ENCODE measurements at regions not wholly inside any gene's neighbourhood (a gene's known extent, or its start where the extent isn't known, plus 50 kb on each side); places are given as distances from the start of the nearest gene placed in this dataset.

DNA sequence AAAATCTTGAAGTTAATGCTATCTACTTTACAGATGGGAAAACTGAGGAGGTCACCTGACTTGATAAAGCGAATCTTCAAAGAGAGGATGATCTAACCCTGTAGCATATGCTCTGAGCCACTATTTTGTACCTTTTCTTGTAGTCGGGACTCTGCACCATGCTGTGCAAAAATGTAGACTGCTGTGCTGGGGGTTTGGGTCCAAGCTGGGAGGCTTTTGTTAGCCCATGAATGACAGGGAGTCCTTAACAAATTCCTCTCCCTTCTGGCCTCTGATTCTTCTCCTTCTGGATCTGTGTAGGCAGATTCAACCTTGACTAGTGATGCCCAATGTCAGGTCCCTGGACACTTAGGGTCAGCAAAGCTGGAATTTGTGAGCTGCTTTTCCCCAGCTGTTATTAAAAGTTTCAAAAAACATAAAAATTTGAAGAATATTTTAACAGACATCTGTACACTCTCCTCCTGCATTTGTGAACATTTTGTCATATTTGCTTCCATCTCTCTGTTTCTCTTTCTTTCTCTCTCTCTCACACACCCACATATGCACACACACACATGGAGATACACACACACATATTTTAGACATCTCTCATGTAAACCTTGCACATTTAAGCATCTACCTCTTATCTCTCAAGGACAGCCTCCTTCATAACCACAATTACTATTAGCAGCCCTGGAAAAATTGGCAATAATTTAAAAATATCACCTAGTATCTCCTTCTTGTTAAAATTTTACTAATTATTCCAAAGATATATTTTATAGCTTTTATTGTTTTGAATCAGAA is 335.0 kb upstream of the TRIB2 start:
- TF ChIP-seq POLR2AphosphoS5 (IDR thresholded peaks at IDR 0.05; ENCODE audit: low read depth, low read length), result no peak
- TF ChIP-seq POLR2A (IDR thresholded peaks at IDR 0.05; ENCODE audit: low read depth, low read length), result no peak
- FAIRE-seq, result no peak
- DNase-seq (ENCODE audit: insufficient read length), result no peak

DNA sequence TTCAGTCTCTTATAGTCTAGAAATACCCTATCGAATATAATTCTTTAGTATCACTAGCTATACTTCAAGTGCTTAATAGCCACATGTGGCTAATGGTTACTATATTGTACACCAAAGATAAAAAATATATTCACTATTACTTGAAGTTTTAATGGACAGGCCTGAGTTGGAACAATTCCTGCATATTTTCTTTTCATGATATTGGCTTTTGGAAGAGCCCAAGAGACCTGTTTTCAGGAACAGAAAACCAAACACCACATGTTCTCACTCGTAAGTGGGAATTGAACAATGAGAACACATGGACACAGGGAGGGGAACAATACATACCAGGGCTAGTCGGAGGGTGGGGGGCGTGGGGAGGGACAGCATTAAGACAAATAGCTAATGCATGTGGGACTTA is 334.4 kb upstream of the TRIB2 start:
- TF ChIP-seq POLR2AphosphoS5 (IDR thresholded peaks at IDR 0.05; ENCODE audit: low read depth, low read length), result no peak
- TF ChIP-seq TAF1 (IDR thresholded peaks at IDR 0.05; ENCODE audit: borderline replicate concordance, low read depth, low read length), result no peak
- TF ChIP-seq POLR2A (IDR thresholded peaks at IDR 0.05; ENCODE audit: low read depth, low read length), result no peak
- no peak for FAIRE-seq

DNA sequence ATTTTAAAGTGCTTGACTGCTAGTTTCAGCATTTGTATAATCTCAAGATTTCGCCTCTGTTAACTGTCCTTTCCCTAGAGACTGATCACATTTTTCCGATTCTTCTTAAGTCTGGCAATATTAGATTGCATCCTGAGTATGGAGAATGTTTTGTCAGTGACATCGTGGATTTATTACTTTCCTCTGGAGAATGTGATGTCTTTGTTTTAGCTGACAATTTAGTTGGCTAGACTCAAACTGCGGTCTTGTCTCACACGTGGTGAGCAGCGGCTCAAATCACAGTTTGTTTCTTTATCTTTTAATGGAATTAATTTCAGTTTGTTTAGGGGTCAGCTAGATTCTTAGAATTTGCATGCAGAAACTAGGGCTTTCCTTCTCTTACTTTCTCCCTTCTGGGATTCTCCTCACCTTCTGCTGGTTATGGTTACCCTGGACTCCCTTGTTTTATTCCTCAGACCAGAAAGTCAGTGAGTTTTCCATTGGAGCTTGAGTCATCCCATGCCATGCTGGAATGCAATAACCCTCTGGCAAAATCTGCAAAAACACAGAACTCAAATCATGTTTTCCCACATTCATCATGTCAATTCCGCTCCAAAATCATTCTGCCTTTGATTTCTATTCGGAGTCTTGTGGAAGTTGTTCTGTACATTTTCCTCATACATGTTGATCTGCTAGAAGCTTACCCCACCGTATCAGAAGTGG is 327.2 kb upstream of the TRIB2 start:
- peak; percentile 69 for FAIRE-seq
- no peak for TF ChIP-seq POLR2AphosphoS5 (IDR thresholded peaks at IDR 0.05; ENCODE audit: low read depth, low read length)
- TF ChIP-seq POLR2A (IDR thresholded peaks at IDR 0.05; ENCODE audit: low read depth, low read length), result no peak
- no peak for TF ChIP-seq TAF1 (IDR thresholded peaks at IDR 0.05; ENCODE audit: borderline replicate concordance, low read depth, low read length)

More for the DNA sequence above, 334.4 kb upstream of the TRIB2 start:
- no peak for DNase-seq (ENCODE audit: insufficient read length)

DNA sequence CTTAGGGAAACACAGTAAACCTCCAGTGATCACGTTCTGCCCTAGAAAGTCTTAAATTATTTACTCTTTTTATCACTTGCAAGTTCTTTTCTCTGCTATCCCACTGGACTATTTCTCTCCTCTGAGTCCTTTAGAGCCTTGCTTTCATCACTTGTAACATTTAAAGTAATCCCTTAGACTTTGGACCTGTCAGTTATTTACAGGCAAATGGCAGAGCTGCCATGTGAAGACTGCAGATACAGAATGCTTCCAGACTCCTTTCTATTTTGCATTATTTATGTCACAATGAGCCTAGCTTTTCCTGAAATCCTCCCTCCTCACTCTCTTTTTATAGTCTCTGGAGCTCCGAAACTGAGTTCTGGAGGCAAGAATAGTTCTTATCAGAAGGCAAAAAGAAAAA is 325.6 kb upstream of the TRIB2 start:
- DNase-seq (ENCODE audit: insufficient read length), result no peak
- TF ChIP-seq POLR2AphosphoS5 (IDR thresholded peaks at IDR 0.05; ENCODE audit: low read depth, low read length) (no peak), TAF1 (IDR thresholded peaks at IDR 0.05; ENCODE audit: borderline replicate concordance, low read depth, low read length) (no peak), POLR2A (IDR thresholded peaks at IDR 0.05; ENCODE audit: low read depth, low read length) (no peak)
- FAIRE-seq, result no peak

More for the DNA sequence above, 327.2 kb upstream of the TRIB2 start:
- DNase-seq (ENCODE audit: insufficient read length), result no peak

DNA sequence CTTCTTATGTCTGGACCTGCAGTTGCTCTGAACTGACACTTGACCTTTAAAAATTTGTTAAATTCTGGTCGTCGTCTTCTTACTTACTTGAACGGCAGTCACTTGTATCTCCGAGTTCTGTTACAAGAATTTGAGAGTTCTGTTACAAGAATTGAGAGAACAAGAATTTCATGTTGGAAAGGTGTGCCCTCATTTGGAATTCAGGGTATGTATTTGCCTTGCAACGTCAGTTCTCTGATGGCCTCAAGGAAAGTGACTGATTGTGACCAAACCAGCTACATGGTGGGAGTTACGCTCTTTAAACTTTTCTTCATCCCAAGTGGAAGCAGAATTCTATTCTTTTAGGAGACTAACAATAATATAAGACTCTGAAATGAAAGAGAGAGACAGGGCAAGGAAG is 320.0 kb upstream of the TRIB2 start:
- no peak for FAIRE-seq
- no peak for TF ChIP-seq TAF1 (IDR thresholded peaks at IDR 0.05; ENCODE audit: borderline replicate concordance, low read depth, low read length)
- TF ChIP-seq POLR2A (IDR thresholded peaks at IDR 0.05; ENCODE audit: low read depth, low read length), result no peak
- no peak for TF ChIP-seq POLR2AphosphoS5 (IDR thresholded peaks at IDR 0.05; ENCODE audit: low read depth, low read length)
- DNase-seq (ENCODE audit: insufficient read length), result no peak

DNA sequence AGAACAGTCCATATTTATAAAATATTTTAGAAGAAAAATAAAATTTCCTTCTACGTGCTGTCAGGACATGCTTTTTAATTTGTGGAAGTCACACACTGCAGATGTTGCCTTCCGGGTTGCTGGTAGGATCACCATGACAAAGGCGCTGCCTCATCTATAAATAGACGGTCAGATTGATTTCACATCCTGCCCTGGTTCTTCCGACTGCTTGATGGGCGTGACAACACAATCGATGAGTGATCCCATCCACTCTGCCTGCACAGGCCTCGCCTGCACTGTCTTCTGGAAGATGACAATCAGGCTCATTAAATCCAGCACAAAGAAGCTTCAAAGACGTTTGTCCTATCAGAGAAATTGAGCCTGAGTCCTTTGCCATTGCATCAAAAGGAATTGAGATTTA is 318.9 kb upstream of the TRIB2 start:
- no peak for FAIRE-seq
- DNase-seq (ENCODE audit: insufficient read length), result no peak
- no peak for TF ChIP-seq TAF1 (IDR thresholded peaks at IDR 0.05; ENCODE audit: borderline replicate concordance, low read depth, low read length)
- no peak for TF ChIP-seq POLR2A (IDR thresholded peaks at IDR 0.05; ENCODE audit: low read depth, low read length)
- TF ChIP-seq POLR2AphosphoS5 (IDR thresholded peaks at IDR 0.05; ENCODE audit: low read depth, low read length), result no peak

DNA sequence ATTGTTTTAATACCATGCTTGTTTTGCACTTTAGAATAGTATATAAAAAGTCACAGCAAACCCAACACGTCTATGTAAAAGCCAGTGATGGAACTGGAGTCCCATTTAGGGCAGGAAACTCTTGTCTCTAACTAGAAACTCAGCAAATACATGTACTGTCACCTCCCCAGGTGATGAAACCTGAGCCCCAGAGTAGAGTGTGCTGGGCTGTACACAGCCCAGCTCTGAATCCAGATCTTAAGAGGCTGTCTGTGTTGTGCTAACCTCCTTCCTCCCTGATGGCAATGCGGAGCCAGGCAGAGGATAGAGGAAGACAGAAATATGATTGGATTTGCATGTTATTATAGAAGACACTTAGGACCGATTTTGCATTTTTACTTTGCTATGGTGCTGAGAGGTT is 317.5 kb upstream of the TRIB2 start:
- DNase-seq (ENCODE audit: insufficient read length) (no peak), FAIRE-seq (no peak)
- TF ChIP-seq POLR2AphosphoS5 (IDR thresholded peaks at IDR 0.05; ENCODE audit: low read depth, low read length) (no peak), TAF1 (IDR thresholded peaks at IDR 0.05; ENCODE audit: borderline replicate concordance, low read depth, low read length) (no peak), POLR2A (IDR thresholded peaks at IDR 0.05; ENCODE audit: low read depth, low read length) (no peak)

DNA sequence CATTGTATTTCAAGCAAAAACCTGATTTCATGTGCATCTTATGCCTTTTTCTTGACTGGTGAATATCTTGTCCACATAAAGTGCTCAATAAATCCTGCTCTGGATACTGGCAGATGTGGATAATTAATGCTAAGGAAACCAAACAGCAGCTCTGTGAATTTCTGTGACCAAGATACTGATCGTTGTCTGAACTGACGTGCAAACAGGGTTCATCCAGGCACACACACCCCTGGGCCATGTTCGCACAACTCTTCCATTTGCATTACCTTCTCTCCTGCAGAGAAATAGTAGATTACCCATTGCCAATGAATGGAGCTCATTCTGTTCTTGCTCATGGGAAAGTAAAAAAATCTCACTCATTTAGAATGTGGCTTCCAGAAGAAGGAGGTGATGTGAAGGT is 316.2 kb upstream of the TRIB2 start:
- FAIRE-seq, result no peak

DNA sequence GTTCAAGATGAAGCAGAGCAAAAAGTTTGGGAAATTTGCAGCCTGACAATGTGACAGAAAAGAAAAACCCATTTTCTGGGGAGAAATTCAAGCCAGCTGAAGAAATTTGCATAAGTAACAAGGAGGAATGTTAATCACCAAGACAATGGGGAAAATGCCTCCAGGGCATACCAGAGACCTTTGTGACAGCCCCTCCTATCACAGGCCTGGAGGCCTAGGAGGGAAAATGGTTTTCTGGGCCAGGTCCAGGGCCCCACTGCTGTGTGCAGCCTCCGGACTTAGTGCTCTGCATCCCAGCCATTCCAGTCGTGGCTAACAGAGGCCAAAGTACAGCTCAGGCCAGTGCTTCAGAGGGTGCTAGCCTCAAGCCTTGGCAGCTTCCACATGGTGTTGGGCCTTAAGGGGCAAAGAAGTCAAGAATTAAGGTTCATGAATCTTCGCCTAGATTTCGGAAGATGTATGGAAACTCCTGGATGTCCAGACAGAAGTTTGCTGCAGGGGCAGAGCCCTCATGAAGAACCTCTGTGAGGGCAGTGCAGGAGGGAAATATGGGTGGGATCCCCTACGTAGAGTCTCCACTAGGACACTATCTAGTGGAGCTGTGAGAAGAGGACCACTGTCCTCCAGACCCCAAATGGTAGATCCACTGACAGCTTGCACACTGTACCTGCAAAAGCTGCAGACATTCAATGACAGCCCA is 314.1 kb upstream of the TRIB2 start:
- FAIRE-seq (no peak), DNase-seq (ENCODE audit: insufficient read length) (no peak)
- TF ChIP-seq POLR2A (IDR thresholded peaks at IDR 0.05; ENCODE audit: low read depth, low read length) (no peak), POLR2AphosphoS5 (IDR thresholded peaks at IDR 0.05; ENCODE audit: low read depth, low read length) (no peak), TAF1 (IDR thresholded peaks at IDR 0.05; ENCODE audit: borderline replicate concordance, low read depth, low read length) (no peak)

More for the DNA sequence above, 316.2 kb upstream of the TRIB2 start:
- DNase-seq (ENCODE audit: insufficient read length), result no peak
- TF ChIP-seq POLR2AphosphoS5 (IDR thresholded peaks at IDR 0.05; ENCODE audit: low read depth, low read length) (no peak), TAF1 (IDR thresholded peaks at IDR 0.05; ENCODE audit: borderline replicate concordance, low read depth, low read length) (no peak), POLR2A (IDR thresholded peaks at IDR 0.05; ENCODE audit: low read depth, low read length) (no peak)

DNA sequence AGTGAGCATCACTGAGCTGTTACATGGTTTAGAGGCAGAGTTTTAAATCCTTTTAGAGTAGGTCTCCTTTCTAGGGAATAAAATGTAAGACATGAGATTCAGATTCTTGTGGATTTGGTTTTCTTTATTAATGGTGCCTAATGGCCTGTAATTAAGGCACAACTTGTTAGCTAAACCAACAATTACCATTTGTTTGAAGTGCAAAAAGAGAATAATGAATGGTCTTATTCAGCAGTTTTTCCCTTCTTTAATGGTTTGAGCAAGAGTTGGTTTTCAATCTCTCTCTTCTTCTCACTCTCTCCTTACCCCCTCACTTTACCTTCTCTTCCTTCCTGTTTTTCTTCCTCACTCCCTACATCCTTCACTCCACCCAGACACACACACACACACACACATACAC is 312.2 kb upstream of the TRIB2 start:
- no peak for TF ChIP-seq POLR2AphosphoS5 (IDR thresholded peaks at IDR 0.05; ENCODE audit: low read depth, low read length)
- no peak for TF ChIP-seq POLR2A (IDR thresholded peaks at IDR 0.05; ENCODE audit: low read depth, low read length)
- no peak for TF ChIP-seq TAF1 (IDR thresholded peaks at IDR 0.05; ENCODE audit: borderline replicate concordance, low read depth, low read length)
- DNase-seq (ENCODE audit: insufficient read length) (no peak), FAIRE-seq (no peak)

DNA sequence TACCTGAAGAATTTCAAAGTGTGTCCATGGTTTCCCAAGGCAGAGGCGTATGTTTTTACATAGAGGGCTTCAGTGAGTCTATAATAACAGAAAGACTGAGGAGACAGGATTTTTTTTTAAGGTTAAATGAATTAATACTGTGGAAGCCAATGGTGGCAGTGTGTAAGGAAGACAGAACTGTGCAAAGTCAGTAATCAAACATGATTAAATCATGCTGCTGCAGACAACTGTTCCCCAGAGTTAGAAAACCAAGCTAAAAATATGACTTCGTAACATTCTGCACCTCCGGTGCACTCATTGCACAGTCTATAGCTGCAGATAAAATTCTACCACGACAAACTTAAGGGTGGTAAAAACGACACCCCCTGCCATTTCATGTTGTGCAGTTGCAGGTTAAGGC is 309.6 kb upstream of the TRIB2 start:
- TF ChIP-seq POLR2AphosphoS5 (IDR thresholded peaks at IDR 0.05; ENCODE audit: low read depth, low read length), result no peak
- TF ChIP-seq POLR2A (IDR thresholded peaks at IDR 0.05; ENCODE audit: low read depth, low read length), result no peak
- no peak for TF ChIP-seq TAF1 (IDR thresholded peaks at IDR 0.05; ENCODE audit: borderline replicate concordance, low read depth, low read length)
- DNase-seq (ENCODE audit: insufficient read length) (no peak), FAIRE-seq (no peak)
